ENCODE measurements at regions not wholly inside any gene's neighbourhood (a gene's known extent, or its start where the extent isn't known, plus 50 kb on each side); places are given as distances from the start of the nearest gene placed in this dataset.
A peak's percentile ranks its signal among the peaks of the same experiment; 100 is the strongest.

GRCh38 chr1:106564192-106564591 is 492.3 kb upstream of the PRMT6 start:
- no peak for DNase-seq (ENCODE audit: low spot score)
- ATAC-seq: no peak
- intact Hi-C loops (cut with DNase I): no loop called here

GRCh38 chr1:106568201-106568974 is 488.1 kb upstream of the PRMT6 start:
- intact Hi-C loops (cut with DNase I): no loop called here
- no peak for DNase-seq (ENCODE audit: low spot score)
- ATAC-seq: no peak

GRCh38 chr1:106571109-106571508 is 485.4 kb upstream of the PRMT6 start:
- no peak for DNase-seq (ENCODE audit: low spot score)
- ATAC-seq: peak; percentile 70
- intact Hi-C loops (cut with DNase I): no loop called here

- ATAC-seq (no peak), DNase-seq (ENCODE audit: low spot score) (no peak)
- intact Hi-C loops (cut with DNase I): no loop called here
These were observed 472.4 kb upstream of the PRMT6 start for GRCh38 chr1:106584107-106584506.

- ATAC-seq: no peak
- intact Hi-C loops (cut with DNase I): no loop called here
- no peak for DNase-seq (ENCODE audit: low spot score)
These were observed 471.8 kb upstream of the PRMT6 start for GRCh38 chr1:106584676-106585075.

- no peak for DNase-seq (ENCODE audit: low spot score)
- intact Hi-C loops (cut with DNase I): no loop called here
- ATAC-seq: no peak
These were observed 455.8 kb upstream of the PRMT6 start for GRCh38 chr1:106600626-106601025.

GRCh38 chr1:106603616-106604015 is 452.9 kb upstream of the PRMT6 start:
- DNase-seq (ENCODE audit: low spot score) (no peak), ATAC-seq (no peak)
- intact Hi-C loops (cut with DNase I): no loop called here

GRCh38 chr1:106608841-106609240 is 447.6 kb upstream of the PRMT6 start:
- intact Hi-C loops (cut with DNase I): no loop called here
- ATAC-seq (no peak), DNase-seq (ENCODE audit: low spot score) (no peak)

GRCh38 chr1:106613068-106613467 is 443.4 kb upstream of the PRMT6 start:
- ATAC-seq: no peak
- intact Hi-C loops (cut with DNase I): no loop called here
- no peak for DNase-seq (ENCODE audit: low spot score)

GRCh38 chr1:106613861-106614260 is 442.6 kb upstream of the PRMT6 start:
- DNase-seq (ENCODE audit: low spot score): no peak
- intact Hi-C loops (cut with DNase I): no loop called here
- no peak for ATAC-seq

GRCh38 chr1:106615473-106615872 is 441.0 kb upstream of the PRMT6 start:
- ATAC-seq (no peak), DNase-seq (ENCODE audit: low spot score) (no peak)
- intact Hi-C loops (cut with DNase I): no loop called here

- ATAC-seq (no peak), DNase-seq (ENCODE audit: low spot score) (no peak)
- intact Hi-C loops (cut with DNase I): no loop called here
These were observed 437.2 kb upstream of the PRMT6 start for GRCh38 chr1:106619080-106619826.

- ATAC-seq: peak; percentile 24
- no peak for DNase-seq (ENCODE audit: low spot score)
- intact Hi-C loops (cut with DNase I): no loop called here
These were observed 436.7 kb upstream of the PRMT6 start for GRCh38 chr1:106619827-106620134.

- DNase-seq (ENCODE audit: low spot score) (no peak), ATAC-seq (no peak)
- intact Hi-C loops (cut with DNase I): no loop called here
These were observed 435.9 kb upstream of the PRMT6 start for GRCh38 chr1:106620521-106620954.

- intact Hi-C loops (cut with DNase I): no loop called here
- DNase-seq (ENCODE audit: low spot score): no peak
- no peak for ATAC-seq
These were observed 434.6 kb upstream of the PRMT6 start for GRCh38 chr1:106621853-106622252.

GRCh38 chr1:106637566-106637965 is 418.9 kb upstream of the PRMT6 start:
- ATAC-seq: no peak
- DNase-seq (ENCODE audit: low spot score): no peak
- intact Hi-C loops (cut with DNase I): no loop called here

- ATAC-seq (no peak), DNase-seq (ENCODE audit: low spot score) (no peak)
- intact Hi-C loops (cut with DNase I): no loop called here
These were observed 410.2 kb upstream of the PRMT6 start for GRCh38 chr1:106646261-106646784.

GRCh38 chr1:106646816-106647215 is 409.7 kb upstream of the PRMT6 start:
- no peak for DNase-seq (ENCODE audit: low spot score)
- no peak for ATAC-seq
- intact Hi-C loops (cut with DNase I): no loop called here

GRCh38 chr1:106651028-106651762 is 405.3 kb upstream of the PRMT6 start:
- ATAC-seq: no peak
- intact Hi-C loops (cut with DNase I): no loop called here

More at GRCh38 chr1:106651028-106651762, 405.3 kb upstream of the PRMT6 start:
- no peak for DNase-seq (ENCODE audit: low spot score)
